ENCODE measurements at regions not wholly inside any gene's neighbourhood (a gene's known extent, or its start where the extent isn't known, plus 50 kb on each side); places are given as distances from the start of the nearest gene placed in this dataset.

- Mint-ChIP-seq H3K36me3 (no peaks in the 10 kb centered on the region), H3K27ac (no peak overlapping the region), H3K4me1 (peaks cover 0 to 2% (median 0%) of the 10 kb centered on the region in 7 donors), H3K27me3 (peaks cover 0 to 4% (median 0%) of the 10 kb centered on the region in 5 donors), H3K9me3 (peaks cover 0 to 2% (median 0%) of the 10 kb centered on the region in 11 donors), H3K4me3 (no peak overlapping the region)
- CTCF ChIA-PET: no interaction called here
- ATAC-seq (no peak), DNase-seq (no peak)
- Histone ChIP-seq H3K36me3 (ENCODE audit: control insufficient read depth in 2 of 3, insufficient read depth in 3 of 3, low read length in 3 of 3) (no peaks in the 10 kb centered on the region), H3K4me1 (ENCODE audit: control insufficient read depth in 2 of 2, insufficient read depth in 2 of 2, low read length in 2 of 2) (no peaks in the 10 kb centered on the region), H3K27ac (ENCODE audit: low read depth, low read length) (no peak overlapping the region), H3K9me3 (ENCODE audit: control insufficient read depth in 2 of 3, low read length in 3 of 3) (no peaks in the 10 kb centered on the region), H3K27me3 (ENCODE audit: control insufficient read depth in 2 of 2, insufficient read depth in 2 of 2, low read length in 2 of 2) (no peaks in the 10 kb centered on the region), H3K4me3 (ENCODE audit: low read length) (no peak overlapping the region)
- intact Hi-C loops (cut with micrococcal nuclease): no loop called here
- POLR2A ChIA-PET: no interaction called here
Observed at GRCh38 chr5:101950019-101950418, 346.1 kb downstream of the SLCO4C1 start.

GRCh38 chr5:101948615-101949014 is 347.5 kb downstream of the SLCO4C1 start:
- Histone ChIP-seq H3K9me3 (ENCODE audit: control insufficient read depth in 2 of 3, low read length in 3 of 3) (no peaks in the 10 kb centered on the region), H3K36me3 (ENCODE audit: control insufficient read depth in 2 of 3, insufficient read depth in 3 of 3, low read length in 3 of 3) (no peaks in the 10 kb centered on the region), H3K27ac (ENCODE audit: low read depth, low read length) (no peak overlapping the region), H3K4me1 (ENCODE audit: control insufficient read depth in 2 of 2, insufficient read depth in 2 of 2, low read length in 2 of 2) (no peaks in the 10 kb centered on the region), H3K4me3 (ENCODE audit: low read length) (no peak overlapping the region), H3K27me3 (ENCODE audit: control insufficient read depth in 2 of 2, insufficient read depth in 2 of 2, low read length in 2 of 2) (no peaks in the 10 kb centered on the region)
- no peak overlapping the region for H3K4me3 Mint-ChIP-seq
- peaks cover 0 to 5% (median 0%) of the 10 kb centered on the region in 7 donors for H3K4me1 Mint-ChIP-seq
- no peak for ATAC-seq
- ChIA-PET POLR2A (no interaction called here), CTCF (no interaction called here)
- H3K9me3 Mint-ChIP-seq: peaks cover 0 to 6% (median 0%) of the 10 kb centered on the region in 11 donors
- H3K27ac Mint-ChIP-seq: no peak overlapping the region
- no peak for DNase-seq
- intact Hi-C loops (cut with micrococcal nuclease): no loop called here
- H3K36me3 Mint-ChIP-seq: no peaks in the 10 kb centered on the region
- H3K27me3 Mint-ChIP-seq: peaks cover 0 to 4% (median 0%) of the 10 kb centered on the region in 5 donors

DNA sequence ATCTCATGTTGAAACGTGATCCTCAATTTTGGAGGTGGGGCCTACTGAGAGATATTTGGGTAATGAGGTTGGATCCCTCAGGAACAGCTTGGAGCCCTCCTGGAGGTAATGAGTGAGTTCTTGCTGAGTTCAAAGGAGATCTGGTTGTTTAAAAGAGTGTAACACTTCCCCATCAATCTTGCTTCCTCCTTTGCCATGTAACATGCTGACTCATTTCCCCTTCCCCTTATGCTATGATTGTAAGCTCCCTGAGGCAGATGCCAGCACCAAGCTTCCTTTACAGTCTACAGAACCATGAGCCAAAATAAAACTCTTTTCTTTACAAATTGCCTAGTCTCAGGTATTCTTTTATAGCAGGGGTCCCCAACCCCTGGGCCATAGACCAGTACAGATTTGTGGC is 352.3 kb downstream of the SLCO4C1 start:
- Histone ChIP-seq H3K27ac (ENCODE audit: low read depth, low read length) (no peak overlapping the region), H3K4me1 (ENCODE audit: control insufficient read depth in 2 of 2, insufficient read depth in 2 of 2, low read length in 2 of 2) (no peaks in the 10 kb centered on the region), H3K27me3 (ENCODE audit: control insufficient read depth in 2 of 2, insufficient read depth in 2 of 2, low read length in 2 of 2) (no peaks in the 10 kb centered on the region), H3K4me3 (ENCODE audit: low read length) (no peak overlapping the region), H3K36me3 (ENCODE audit: control insufficient read depth in 2 of 3, insufficient read depth in 3 of 3, low read length in 3 of 3) (no peaks in the 10 kb centered on the region), H3K9me3 (ENCODE audit: control insufficient read depth in 2 of 3, low read length in 3 of 3) (no peaks in the 10 kb centered on the region)
- peaks cover 0 to 5% (median 0%) of the 10 kb centered on the region in 7 donors for H3K4me1 Mint-ChIP-seq
- peaks cover 0 to 5% (median 0%) of the 10 kb centered on the region in 11 donors for H3K9me3 Mint-ChIP-seq
- H3K27ac Mint-ChIP-seq: no peak overlapping the region
- H3K27me3 Mint-ChIP-seq: peaks cover 0 to 11% (median 0%) of the 10 kb centered on the region in 5 donors
- intact Hi-C loops (cut with micrococcal nuclease): loop anchor here in 1 of 2 donors (5.0 kb wide), 1 partner anchor 209 kb away; no protein-coding TSS in a partner anchor
- CTCF ChIA-PET: no interaction called here
- H3K36me3 Mint-ChIP-seq: no peaks in the 10 kb centered on the region
- H3K4me3 Mint-ChIP-seq: no peak overlapping the region
- ATAC-seq (no peak), DNase-seq (no peak)
- POLR2A ChIA-PET: no interaction called here

GRCh38 chr5:101942321-101942882 is 353.7 kb downstream of the SLCO4C1 start:
- intact Hi-C loops (cut with micrococcal nuclease): loop anchor here in 1 of 2 donors (1.0 to 5.0 kb wide), 3 partner anchors 35 to 281 kb away; no protein-coding TSS in a partner anchor
- H3K27ac Mint-ChIP-seq: no peak overlapping the region
- H3K4me3 ChIP-seq (ENCODE audit: low read length): no peak overlapping the region

GRCh38 chr5:101937041-101937440 is 359.0 kb downstream of the SLCO4C1 start:
- ChIA-PET POLR2A (no interaction called here), CTCF (no interaction called here)
- no peaks in the 10 kb centered on the region for H3K36me3 Mint-ChIP-seq
- H3K36me3 ChIP-seq (ENCODE audit: control insufficient read depth in 2 of 3, insufficient read depth in 3 of 3, low read length in 3 of 3): no peaks in the 10 kb centered on the region
- DNase-seq (no peak), ATAC-seq (no peak)
- no peak overlapping the region for H3K4me3 Mint-ChIP-seq
- H3K4me1 Mint-ChIP-seq: no peaks in the 10 kb centered on the region
- H3K27ac Mint-ChIP-seq: no peak overlapping the region
- intact Hi-C loops (cut with micrococcal nuclease): no loop called here
- H3K9me3 Mint-ChIP-seq: peaks cover 0 to 5% (median 0%) of the 10 kb centered on the region in 11 donors
- H3K9me3 ChIP-seq (ENCODE audit: control insufficient read depth in 2 of 3, low read length in 3 of 3): no peaks in the 10 kb centered on the region
- H3K27me3 Mint-ChIP-seq: peaks cover 0 to 7% (median 0%) of the 10 kb centered on the region in 5 donors
- no peak overlapping the region for H3K4me3 ChIP-seq (ENCODE audit: low read length)
- H3K27ac ChIP-seq (ENCODE audit: low read depth, low read length): no peak overlapping the region
- H3K27me3 ChIP-seq (ENCODE audit: control insufficient read depth in 2 of 2, insufficient read depth in 2 of 2, low read length in 2 of 2): no peaks in the 10 kb centered on the region
- H3K4me1 ChIP-seq (ENCODE audit: control insufficient read depth in 2 of 2, insufficient read depth in 2 of 2, low read length in 2 of 2): no peaks in the 10 kb centered on the region

More at GRCh38 chr5:101942321-101942882, 353.7 kb downstream of the SLCO4C1 start:
- H3K9me3 ChIP-seq (ENCODE audit: control insufficient read depth in 2 of 3, low read length in 3 of 3): no peaks in the 10 kb centered on the region
- ChIA-PET CTCF (no interaction called here), POLR2A (no interaction called here)
- Mint-ChIP-seq H3K4me3 (no peak overlapping the region), H3K4me1 (peaks cover 0 to 5% (median 0%) of the 10 kb centered on the region in 7 donors), H3K36me3 (no peaks in the 10 kb centered on the region), H3K9me3 (peaks cover 0 to 9% (median 2%) of the 10 kb centered on the region in 11 donors), H3K27me3 (peaks cover 0 to 11% (median 0%) of the 10 kb centered on the region in 5 donors)
- H3K4me1 ChIP-seq (ENCODE audit: control insufficient read depth in 2 of 2, insufficient read depth in 2 of 2, low read length in 2 of 2): no peaks in the 10 kb centered on the region
- H3K27me3 ChIP-seq (ENCODE audit: control insufficient read depth in 2 of 2, insufficient read depth in 2 of 2, low read length in 2 of 2): no peaks in the 10 kb centered on the region
- no peak overlapping the region for H3K27ac ChIP-seq (ENCODE audit: low read depth, low read length)
- no peak for DNase-seq
- no peaks in the 10 kb centered on the region for H3K36me3 ChIP-seq (ENCODE audit: control insufficient read depth in 2 of 3, insufficient read depth in 3 of 3, low read length in 3 of 3)
- peak; percentile 42 for ATAC-seq

- Mint-ChIP-seq H3K9me3 (peaks cover 0 to 5% (median 0%) of the 10 kb centered on the region in 11 donors), H3K4me1 (no peaks in the 10 kb centered on the region), H3K4me3 (no peak overlapping the region), H3K36me3 (no peaks in the 10 kb centered on the region), H3K27me3 (peaks cover 0 to 7% (median 0%) of the 10 kb centered on the region in 5 donors), H3K27ac (no peak overlapping the region)
- Histone ChIP-seq H3K9me3 (ENCODE audit: control insufficient read depth in 2 of 3, low read length in 3 of 3) (no peaks in the 10 kb centered on the region), H3K27ac (ENCODE audit: low read depth, low read length) (no peak overlapping the region), H3K4me3 (ENCODE audit: low read length) (no peak overlapping the region), H3K36me3 (ENCODE audit: control insufficient read depth in 2 of 3, insufficient read depth in 3 of 3, low read length in 3 of 3) (no peaks in the 10 kb centered on the region), H3K4me1 (ENCODE audit: control insufficient read depth in 2 of 2, insufficient read depth in 2 of 2, low read length in 2 of 2) (no peaks in the 10 kb centered on the region), H3K27me3 (ENCODE audit: control insufficient read depth in 2 of 2, insufficient read depth in 2 of 2, low read length in 2 of 2) (no peaks in the 10 kb centered on the region)
- CTCF ChIA-PET: no interaction called here
- DNase-seq (no peak), ATAC-seq (no peak)
- intact Hi-C loops (cut with micrococcal nuclease): no loop called here
- POLR2A ChIA-PET: no interaction called here
Observed at GRCh38 chr5:101935086-101935485, 361.0 kb downstream of the SLCO4C1 start.

DNA sequence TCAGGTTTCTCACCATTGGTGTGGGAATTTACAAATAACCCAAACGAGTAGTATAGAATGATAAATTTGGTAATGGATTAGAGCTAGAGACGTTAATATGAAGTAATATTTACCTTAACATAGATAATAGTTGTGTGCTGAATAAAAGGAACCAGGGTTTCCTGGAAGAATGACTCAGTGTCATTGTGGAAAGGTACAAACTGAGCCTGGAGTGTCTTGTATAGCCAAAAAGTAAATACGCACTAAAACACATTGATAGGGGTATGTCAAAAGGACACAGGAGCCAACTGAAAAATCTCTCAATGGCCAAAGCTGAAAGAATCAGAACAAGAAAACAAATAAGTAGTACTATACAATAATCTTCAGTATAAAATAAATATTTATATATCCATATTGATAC is 363.5 kb downstream of the SLCO4C1 start:
- H3K27me3 Mint-ChIP-seq: no peaks in the 10 kb centered on the region
- ChIA-PET POLR2A (no interaction called here), CTCF (no interaction called here)
- no peaks in the 10 kb centered on the region for H3K36me3 ChIP-seq (ENCODE audit: control insufficient read depth in 2 of 3, insufficient read depth in 3 of 3, low read length in 3 of 3)
- H3K27me3 ChIP-seq (ENCODE audit: control insufficient read depth in 2 of 2, insufficient read depth in 2 of 2, low read length in 2 of 2): no peaks in the 10 kb centered on the region
- H3K4me1 Mint-ChIP-seq: no peaks in the 10 kb centered on the region
- no peak overlapping the region for H3K4me3 Mint-ChIP-seq
- H3K27ac ChIP-seq (ENCODE audit: low read depth, low read length): no peak overlapping the region
- no peaks in the 10 kb centered on the region for H3K4me1 ChIP-seq (ENCODE audit: control insufficient read depth in 2 of 2, insufficient read depth in 2 of 2, low read length in 2 of 2)
- no peaks in the 10 kb centered on the region for H3K9me3 ChIP-seq (ENCODE audit: control insufficient read depth in 2 of 3, low read length in 3 of 3)
- intact Hi-C loops (cut with micrococcal nuclease): no loop called here
- no peak overlapping the region for H3K4me3 ChIP-seq (ENCODE audit: low read length)
- peaks cover 0 to 3% (median 0%) of the 10 kb centered on the region in 11 donors for H3K9me3 Mint-ChIP-seq
- ATAC-seq (no peak), DNase-seq (no peak)
- no peak overlapping the region for H3K27ac Mint-ChIP-seq
- H3K36me3 Mint-ChIP-seq: no peaks in the 10 kb centered on the region

All from naive thymus-derived CD4-positive, alpha-beta T cell (primary cell).